HG02610 (cell line): ENCODE measurements at regions not wholly inside any gene's neighbourhood (a gene's known extent, or its start where the extent isn't known, plus 50 kb on each side); places are given as distances from the start of the nearest gene placed in this dataset.

Experiments
- ATAC-seq: cut with Tn5 transposase; IDR thresholded peaks from one replicate; pipeline ENCODE4 v1.9.1; 2021; ENCODE audit warnings: mild to moderate bottlenecking, moderate library complexity; ENCODE audit not compliant: unreplicated experiment

- ATAC-seq, result no peak
Measured at GRCh38 chr2:21427606-21428005, 303.8 kb downstream of the TDRD15 start.

GRCh38 chr2:21428754-21429153 lies 305.0 kb downstream of the TDRD15 start:
- no peak for ATAC-seq

GRCh38 chr2:21429747-21430146 lies 306.0 kb downstream of the TDRD15 start:
- no peak for ATAC-seq

DNA sequence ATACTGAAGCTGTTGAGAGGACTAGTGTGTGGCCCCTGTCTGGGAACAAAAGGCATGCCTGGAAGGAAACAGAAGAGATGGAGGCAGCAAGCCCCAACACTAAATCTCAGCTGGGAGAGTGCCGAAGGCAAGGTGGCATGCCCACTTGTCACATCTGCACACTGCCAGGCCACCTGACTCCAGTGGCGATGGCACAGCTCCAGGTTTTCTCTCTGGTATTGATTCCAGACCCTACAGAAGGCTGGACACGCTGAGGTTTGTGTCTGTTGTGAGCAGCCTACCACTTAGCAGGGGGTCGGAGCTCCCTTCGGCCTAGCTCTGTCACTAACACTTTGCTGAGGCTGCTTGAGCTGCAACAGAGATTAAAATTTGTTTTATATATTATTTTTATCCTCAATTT lies 307.3 kb downstream of the TDRD15 start:
- ATAC-seq, result no peak

DNA sequence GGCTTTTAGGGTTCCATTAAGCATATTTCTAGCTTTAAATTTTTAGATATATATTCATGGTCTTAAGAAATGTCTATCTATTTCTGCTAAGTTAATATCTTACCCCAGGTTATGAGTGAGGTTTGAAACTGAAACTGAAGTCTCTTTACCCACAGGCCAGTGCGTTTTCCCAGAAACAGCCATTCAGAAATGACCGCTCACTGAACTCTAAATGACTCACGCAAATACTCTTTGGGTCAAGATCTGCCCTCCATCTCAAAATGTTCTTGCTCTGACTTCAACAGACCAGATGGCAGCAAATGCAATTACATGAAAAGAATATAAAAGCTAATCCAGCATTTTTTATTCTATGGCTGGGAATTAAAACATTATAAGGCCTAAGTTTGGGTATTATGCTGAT lies 315.2 kb downstream of the TDRD15 start:
- no peak for ATAC-seq

DNA sequence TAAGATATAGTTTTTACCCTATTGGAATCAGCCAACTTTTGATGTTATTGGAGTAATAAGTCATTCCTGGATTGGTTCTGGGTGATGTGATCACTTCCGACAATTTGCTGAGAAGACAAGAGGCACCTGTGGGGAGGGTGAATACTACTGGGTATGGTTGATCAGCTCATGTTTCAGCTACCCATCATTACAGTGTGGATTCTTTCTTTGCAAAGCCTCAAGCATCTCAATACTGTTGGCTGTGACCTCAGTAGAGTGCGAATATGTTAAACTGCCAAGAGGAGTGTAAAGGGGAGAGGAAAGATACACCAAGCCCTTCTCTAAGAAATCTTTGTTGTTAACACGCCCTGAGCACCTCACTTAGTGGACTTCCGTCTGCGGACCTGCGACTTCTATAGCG lies 317.7 kb downstream of the TDRD15 start:
- no peak for ATAC-seq

- no peak for ATAC-seq
Measured at GRCh38 chr2:21443494-21444105, 319.8 kb downstream of the TDRD15 start.

- no peak for ATAC-seq
Measured at GRCh38 chr2:21449881-21450280, 326.1 kb downstream of the TDRD15 start.

DNA sequence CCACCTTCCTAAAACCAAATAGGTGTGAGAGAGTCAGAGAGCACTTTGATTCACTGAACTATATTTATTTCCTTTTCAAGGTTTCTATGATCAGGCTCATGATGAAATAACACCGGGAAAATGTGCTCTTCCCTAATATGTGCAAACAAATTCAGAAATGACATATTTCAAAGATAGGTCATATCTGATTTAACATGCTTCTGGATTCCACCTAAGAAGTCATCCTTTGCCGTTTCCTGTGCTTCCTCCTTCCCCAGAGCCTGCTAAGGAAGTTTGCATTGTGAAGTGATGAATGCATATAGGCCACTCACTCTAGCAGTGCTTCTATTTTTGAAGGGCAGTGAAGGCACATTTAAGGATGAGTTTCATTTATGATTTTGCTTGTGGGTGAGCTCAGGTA lies 327.6 kb downstream of the TDRD15 start:
- no peak for ATAC-seq

- no peak for ATAC-seq
Measured at GRCh38 chr2:21452263-21452662, 328.5 kb downstream of the TDRD15 start.

- no peak for ATAC-seq
Measured at GRCh38 chr2:21452678-21453077, 328.9 kb downstream of the TDRD15 start.

DNA sequence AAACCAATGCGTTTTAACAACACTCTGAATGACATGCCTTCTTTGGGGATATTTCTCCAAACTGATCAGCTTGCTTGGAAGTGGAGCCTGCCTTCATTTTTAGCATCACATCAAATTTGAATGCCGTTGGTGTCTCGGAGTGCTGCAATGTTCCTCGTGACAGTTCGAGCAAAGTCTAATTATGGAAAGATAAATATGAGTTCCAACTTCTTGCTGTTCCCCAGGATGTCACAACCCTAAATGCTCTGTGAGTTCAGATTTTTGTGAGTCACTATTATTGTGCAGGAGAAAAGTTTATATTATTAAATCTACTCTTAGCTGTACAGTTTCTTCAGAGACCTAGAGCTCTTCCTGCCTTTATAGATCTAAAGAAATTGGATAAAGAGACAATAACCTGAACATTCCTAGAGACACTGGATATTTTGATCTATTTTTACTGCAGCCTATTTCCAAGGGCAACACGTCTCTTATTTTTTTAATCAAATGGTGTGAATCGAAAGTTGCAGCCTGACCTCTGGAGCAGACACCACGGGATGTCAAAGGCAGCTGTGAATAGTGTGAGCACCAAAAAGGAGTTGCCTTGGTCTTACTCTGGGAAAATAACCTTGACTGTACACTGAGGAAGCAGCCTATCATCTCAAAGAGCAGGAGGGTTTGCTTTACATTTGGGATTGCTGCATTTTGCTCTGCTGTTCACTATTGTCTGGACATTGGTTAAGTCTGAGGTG lies 330.1 kb downstream of the TDRD15 start:
- ATAC-seq, result no peak

- no peak for ATAC-seq
Measured at GRCh38 chr2:21454839-21455238, 331.1 kb downstream of the TDRD15 start.

- ATAC-seq, result no peak
Measured at GRCh38 chr2:21461754-21462240, 338.0 kb downstream of the TDRD15 start.

DNA sequence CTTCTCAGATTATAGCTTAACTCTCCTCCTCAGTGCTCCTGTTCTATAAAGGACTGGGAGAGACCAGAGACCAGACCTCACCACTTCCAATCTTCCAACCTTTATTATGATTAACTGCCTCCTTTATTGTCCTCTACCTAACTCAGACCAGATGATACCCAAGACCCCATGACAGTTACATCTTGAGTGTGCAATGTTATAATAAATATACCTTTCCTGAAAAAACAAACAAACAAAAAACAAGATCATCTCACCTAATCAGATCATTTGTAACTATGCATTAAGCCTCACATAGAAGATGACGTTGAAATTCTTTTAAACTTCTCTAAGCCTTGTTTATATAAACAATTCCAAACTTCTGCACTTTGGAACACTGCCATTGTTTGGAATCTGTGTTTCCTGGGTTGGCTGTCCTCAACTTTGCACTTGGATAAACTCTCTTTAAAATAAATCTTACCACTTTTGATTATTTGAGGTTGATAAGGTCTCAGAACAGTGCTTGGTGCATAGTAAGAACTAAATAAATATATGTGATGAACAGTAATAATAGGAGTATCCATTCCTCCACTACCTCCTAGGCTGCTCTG lies 342.7 kb downstream of the TDRD15 start:
- no peak for ATAC-seq

DNA sequence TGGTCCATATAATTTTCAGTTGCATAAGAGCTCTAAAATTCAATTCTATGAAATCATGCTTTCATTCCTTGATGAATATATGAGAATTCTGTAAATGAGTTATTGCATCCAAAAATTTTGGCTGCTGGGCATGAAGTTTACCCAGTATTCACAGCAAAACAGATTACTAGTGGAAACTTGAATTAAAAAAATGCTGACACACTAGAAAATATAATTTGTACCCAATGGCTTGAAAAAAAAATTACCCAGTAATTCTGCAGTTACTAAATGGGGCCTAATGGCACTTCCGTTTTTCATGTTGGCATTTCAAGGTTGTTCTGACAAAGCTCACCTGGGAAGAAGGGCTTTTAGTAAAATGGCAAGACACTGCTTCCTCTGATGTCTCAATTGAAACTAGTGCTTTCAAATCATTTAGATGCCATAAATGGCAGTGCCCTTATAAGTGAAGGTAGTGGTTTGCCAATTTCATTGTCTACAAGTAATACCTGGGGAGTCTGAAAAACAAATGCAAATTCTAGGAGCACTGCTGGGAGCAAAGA lies 343.6 kb downstream of the TDRD15 start:
- no peak for ATAC-seq

DNA sequence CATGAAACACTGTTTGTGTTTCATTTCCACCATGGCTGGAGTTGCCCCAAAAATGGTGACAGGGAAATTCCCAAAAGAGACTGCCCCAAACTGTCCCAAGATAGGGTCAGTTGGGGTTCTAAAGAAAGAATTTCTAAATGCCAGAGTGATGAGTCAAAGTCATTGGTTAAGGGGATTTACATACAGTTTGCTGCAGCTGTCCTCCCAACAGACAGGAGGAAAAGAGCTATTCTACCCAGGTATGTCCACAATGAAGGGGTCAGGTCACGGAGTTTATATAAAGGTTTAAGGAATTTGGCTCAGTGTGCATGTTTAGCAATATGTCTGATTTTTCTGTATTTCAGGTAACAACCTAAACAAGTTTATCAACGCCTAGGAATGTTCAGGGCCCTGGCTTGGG lies 344.1 kb downstream of the TDRD15 start:
- ATAC-seq, result no peak

DNA sequence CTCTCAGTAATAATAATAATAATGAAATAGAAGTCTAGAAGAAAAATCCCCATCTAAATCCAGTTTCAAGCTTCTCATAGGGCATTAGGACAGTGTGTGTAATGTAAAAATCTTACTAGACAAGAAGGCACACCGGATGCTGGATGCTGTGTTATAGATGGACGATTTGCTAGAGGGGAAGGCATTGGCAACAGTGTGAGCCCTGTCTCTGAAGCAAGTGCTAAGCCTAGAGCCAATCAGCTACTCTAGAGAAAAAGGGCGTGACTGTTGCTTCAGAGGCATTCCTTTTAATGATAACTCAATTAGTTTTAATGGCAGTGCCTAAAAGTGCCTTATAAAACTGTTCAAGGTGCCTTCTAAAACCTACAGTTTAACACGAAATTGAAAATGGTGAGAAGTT lies 344.9 kb downstream of the TDRD15 start:
- ATAC-seq, result no peak

GRCh38 chr2:21469158-21469557 lies 345.4 kb downstream of the TDRD15 start:
- no peak for ATAC-seq

DNA sequence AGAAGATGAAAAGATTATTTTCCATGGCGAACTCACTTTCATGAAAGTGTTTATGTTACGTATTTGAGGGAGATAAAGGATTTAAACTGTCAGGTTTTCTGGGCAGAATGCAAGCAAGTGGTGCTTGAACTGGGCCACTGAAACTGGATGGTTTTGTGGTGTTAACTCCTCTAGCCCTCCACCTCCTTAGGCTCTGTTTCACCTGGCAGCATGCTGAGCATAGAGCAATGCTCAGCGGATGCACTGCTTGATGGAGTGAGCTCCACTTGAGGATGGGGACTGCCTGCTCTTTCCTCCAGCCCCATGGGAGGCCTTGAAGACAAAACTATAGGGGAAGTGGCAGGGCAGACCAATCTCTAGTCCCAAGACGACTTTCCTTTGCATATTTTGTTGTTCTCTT lies 345.8 kb downstream of the TDRD15 start:
- ATAC-seq, result no peak

DNA sequence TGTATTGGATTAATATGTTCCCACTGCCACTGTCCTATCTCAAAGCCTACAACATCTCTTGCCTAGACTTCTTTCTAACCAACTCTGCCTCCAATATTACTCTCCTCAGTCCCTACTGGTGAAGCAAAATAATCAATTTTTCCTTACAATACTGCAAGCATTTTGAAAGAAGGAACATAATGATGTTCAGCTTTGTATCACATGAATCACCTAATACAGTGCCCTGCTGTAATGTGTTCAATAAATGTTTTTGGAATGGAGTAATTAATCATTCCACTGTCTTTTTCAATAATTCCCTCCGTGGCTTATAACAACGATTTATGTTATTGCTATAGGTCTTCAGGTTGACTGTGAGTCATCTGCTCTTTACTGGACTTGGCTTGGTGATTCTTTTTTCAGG lies 356.4 kb downstream of the TDRD15 start:
- no peak for ATAC-seq

DNA sequence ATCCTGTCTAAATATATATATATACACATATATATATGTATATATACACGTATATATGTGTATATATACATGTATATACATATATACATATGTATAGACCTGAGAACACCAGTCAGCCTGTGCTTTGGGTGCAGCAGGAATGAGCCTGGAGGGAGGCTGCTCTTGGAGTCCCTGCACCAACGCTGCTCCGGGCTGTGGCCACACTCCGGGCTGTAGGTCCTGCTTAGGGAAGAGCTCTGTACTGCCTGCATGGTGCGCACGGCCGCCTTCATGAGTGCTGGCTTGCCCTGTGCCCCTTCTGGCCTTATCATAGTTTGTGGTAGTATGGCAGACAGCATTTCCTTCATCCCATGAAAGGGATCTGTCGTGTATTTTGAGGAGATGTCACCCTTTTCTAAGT lies 360.9 kb downstream of the TDRD15 start:
- no peak for ATAC-seq
